G401.6 (cell line): ENCODE measurements at regions not wholly inside any gene's neighbourhood (a gene's known extent, or its start where the extent isn't known, plus 50 kb on each side); places are given as distances from the start of the nearest gene placed in this dataset.

ENCODE experiments used
- FAIRE-seq: peaks from 2 replicates; lab custom pipeline; 2012; peaks lifted over from hg19 to GRCh38; lab: Jason Lieb, UNC

DNA sequence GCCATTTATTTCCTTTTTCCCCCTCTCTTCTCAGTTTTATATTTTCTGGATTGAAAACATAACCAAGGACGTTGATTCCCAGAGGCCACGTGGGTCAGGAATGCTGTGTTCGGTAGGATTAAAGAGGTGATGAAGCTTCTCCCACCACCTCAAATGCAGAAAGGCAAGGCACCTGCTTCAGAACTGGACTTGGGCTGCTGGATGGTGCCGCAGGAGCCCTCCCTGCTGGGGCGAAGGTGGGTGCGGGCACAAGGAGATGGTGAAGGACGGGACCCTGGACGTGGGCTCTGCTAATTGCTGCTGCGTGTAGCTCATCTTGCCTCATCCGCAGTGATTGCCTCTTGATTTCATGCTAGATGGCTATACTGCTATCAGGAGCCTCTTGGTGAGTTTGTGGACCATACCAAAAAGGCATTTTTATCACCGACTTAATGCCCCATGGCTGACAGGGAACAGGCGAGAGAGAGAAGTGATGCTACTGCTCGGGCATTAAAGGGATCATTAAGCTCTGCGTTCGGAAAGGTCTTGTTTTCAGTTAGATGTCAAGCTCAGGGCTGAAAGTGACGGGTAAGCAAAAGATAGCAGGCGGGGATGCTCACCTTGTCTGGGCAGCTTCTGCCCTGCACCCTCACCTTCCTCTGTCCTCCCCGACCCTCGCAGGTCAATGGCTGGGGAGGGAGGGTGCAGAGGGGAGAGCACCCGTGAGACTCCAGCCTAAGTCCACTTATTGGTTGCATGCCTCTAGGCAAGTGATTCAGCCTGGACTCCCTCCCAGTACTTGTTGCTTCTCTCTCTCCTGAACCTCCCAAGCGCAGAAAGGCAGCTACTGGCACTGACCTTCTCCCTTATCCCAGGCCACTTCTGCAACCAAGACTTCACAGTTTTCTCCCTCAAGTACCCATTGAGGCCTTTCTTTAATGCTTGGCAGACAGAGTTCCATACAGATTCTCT lies 71.6 kb upstream of the FSTL4 start:
- FAIRE-seq, result no peak

DNA sequence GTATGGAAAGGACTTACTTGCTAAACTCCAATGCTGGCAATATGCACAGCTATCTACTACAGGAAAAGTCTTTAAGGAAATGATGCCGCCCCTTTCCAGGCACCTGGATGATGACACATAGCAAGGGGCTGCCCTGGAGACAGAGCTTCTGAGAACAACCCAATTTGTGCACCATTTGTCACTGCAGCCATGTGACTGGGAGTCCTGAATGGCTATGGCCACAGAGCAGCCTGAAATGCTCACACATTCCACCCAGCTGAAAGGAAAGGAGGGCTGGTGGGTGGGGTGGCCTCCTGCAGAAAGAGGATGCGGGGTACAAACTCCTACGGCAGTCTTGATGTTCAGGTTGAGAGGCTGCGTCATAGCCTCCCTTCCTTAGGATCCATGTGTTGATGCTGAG lies 70.1 kb upstream of the FSTL4 start:
- no peak for FAIRE-seq

DNA sequence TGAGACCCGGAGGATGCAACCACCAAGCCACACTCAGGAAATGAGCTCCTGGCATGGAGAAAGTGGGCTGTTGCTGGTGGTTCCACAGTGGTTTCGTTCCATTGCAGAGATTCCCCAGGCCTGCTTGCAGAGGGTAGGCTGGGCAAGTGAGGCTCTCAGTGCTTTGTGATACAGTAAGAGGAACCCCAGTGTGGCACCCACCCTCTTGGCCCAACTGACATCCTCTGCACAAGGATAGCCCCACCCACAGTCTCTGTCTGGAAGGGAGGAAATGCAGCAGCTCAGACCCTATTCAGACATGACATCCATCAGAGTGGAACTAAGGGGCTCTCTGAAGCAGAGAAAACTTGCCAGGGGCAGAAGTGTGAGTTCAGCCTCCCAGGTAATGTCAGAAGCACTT lies 69.6 kb upstream of the FSTL4 start:
- no peak for FAIRE-seq

DNA sequence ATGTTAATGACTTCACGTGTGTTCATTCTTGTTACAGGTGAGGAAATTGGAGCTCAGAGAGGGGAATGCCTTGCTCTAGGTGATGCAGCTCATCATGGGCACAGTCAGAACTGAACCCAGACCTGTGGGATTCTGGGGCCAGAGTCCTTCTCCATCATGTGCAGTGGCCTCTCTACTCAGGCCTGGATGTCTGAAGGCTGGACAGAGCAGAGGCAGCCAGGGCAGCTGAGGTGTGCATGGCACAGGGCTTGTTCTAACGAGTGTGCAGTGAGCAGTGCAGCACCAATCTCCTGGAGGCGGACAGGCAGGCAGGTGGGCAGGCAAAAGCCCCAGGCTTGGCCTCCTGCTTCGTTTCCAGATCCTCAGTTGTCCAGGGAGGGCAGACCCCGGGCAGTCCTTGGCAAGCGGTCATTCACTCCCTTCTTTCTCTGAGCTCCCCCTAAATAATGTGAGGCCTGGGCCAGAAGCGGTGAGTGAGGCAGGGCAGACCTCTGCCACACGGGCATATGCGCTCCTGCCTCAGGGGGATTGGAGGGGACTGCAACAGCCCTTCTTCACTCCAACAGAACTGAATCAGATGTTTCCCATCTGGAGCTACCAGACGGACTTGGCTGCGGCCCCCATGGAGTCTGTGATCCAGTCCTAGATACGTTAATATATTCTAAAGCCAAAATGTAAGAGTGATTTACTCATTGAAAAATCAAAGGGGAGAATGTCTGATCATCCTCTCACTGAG lies 68.7 kb upstream of the FSTL4 start:
- FAIRE-seq, result no peak

DNA sequence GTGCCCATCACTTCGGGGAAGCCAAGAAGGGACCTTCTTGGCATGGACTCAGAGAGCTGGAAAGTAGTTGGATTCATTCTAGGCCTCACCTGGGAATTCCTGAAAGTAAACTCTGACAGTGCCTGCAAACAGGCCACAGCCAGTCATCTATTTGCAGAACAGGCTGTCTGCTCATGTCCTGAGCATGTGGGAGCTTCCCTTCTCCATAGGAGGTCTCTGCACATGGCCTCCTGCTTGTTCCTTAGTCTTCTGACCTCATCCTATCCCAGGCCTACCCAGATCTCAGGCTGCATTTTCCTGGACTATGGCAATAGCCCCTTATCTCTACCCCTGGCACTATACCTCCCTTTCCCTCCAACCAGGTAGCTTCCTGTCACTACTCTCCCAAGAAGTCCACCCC lies 67.2 kb upstream of the FSTL4 start:
- no peak for FAIRE-seq

DNA sequence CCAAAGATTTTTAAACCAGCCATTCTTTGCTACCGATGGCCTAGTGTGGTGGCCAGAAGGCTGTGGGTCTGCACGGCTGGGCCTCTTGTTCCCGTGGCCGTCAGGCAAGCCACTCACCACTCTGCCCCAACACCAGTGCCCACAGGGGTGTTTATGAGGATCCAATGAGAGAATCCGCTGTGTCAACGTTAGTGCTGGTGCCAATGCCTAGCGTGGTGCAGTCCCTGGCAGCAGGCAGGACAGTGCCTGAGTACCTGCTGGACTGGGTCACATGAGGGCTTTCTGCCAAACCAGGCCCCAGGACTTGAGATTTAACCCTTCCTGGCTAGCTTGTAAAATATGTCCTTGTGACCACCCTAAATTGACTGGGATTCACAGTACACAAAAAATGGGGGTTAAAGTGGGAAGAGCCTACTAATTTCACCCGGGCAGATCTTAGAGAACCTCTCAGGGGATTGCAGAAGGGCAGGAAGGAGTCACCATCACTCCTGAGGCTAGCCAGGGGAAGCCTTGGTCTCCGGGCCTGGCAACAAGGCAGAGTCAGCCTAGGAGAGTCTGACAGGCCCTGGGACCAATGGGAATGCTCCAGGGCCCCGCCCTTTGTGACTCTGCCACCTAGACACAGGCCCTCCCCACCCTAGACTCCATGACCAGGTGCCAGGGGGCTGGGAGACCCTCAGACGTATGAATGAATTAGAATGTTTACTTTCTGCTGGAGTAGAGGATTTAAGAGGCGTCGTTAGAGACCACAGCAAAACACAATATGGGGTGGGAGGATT lies 63.2 kb upstream of the FSTL4 start:
- no peak for FAIRE-seq

DNA sequence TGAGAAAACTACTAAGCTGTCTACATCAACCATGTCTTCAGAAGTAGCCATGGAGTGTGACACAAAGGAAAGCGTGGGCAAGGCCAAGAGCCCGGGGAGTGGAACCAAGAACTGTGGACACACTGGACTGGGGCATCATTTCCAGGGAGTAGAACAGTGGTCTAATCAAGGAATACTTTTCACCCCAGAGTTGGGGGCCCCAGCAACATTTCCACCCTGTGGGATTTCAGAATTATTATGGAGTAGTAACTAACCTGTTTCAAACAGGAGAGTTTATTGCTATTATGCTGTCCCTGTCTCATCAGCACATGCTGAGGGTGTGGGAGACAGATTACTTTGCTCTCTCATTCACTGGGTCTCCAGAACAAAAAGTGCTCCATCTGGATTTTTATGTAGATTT lies 58.0 kb upstream of the FSTL4 start:
- no peak for FAIRE-seq

DNA sequence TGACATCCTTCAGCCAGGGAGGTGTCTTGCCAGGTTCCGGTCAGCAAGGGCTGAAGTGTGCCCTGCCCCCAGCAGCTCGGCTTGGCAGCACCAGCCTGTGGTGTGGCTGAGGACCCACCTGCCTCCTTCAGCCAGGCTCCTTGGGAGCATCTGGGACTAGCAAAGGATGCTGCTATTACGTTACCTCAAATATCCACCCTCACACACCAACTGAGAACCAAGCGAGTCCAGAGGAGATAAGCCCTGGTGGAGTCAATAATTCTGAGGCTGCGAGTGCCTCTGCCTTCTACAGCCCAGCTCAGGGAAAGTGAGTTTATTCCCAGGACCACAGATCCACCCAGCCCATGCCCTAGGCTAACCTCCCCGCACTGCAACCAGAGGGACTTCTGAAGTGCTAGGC lies 57.1 kb upstream of the FSTL4 start:
- FAIRE-seq, result no peak

DNA sequence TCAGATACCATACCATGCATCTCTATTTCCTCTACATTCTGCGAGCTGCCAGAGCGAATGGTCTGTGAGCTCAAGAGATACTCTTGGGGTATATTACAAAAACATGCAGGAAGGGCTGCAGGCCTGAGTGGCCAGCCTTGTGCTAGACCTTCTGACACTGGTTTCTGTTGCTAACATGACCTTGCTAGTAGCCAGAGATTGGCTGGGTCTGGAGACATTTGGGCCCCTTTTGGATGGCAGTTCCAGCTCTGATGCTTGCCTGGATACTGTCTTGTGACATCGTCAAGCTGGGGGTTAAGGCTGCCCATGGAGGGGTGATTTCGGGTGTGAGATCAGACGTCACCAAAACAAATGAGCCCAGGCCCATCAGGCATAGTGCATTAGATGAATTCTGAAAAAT lies 56.1 kb upstream of the FSTL4 start:
- no peak for FAIRE-seq

DNA sequence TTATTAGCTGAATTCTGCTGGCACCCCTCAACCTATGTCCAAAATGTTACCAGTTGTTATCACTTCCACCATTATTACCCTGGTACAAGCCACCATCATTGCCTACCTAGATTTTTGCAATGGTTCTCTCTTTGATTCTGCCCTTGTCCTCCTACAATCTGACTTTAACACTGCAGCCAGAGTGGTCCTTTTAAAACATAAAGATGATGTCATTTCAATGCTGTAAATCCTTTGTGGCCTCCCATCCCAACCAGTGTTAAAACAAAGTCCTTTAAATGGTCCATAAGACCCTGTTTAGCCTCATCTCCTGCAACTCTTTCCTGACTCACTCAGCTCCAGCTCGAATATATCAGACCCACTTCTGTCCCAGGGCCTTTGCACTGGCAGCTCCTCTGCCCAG lies 54.9 kb upstream of the FSTL4 start:
- no peak for FAIRE-seq

DNA sequence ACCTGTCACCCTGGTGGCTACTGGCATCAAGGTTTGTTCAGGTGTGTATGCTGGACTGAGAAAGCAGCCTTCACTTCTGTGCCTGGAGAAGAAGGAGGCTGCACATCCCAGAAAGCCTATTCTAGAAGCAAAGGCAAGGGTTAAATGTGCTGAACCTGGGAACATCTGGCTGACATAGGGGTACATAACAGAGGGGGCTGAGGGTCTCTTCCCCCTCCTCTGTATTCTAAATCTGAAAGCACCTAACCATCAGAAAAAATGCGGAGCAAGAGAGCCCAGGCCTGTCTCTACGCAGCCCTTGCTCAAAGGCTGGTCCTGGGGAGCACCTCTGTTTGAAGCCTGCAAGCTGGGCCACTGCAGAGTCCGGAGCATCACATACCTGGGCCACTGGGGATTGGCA lies 53.2 kb upstream of the FSTL4 start:
- FAIRE-seq, result no peak

DNA sequence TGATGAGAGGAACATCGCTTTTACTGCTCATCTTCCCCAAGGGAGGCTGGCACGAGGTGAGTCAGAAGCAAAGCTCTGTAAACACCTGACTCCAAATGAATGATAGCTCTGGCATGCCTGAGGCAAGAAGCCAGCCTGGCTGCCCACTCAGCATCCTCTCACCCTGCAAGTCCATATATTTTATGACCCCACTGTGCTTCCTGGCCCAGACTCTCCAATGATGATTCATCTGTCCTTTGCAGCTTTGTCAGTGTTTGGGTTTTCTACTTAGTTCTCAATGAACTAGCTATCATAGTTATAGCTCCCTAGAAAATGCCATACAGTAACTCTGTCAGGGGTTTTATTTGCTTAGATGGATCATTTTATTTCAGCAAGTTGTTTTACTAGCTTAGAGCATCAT lies 52.1 kb upstream of the FSTL4 start:
- FAIRE-seq, result no peak

DNA sequence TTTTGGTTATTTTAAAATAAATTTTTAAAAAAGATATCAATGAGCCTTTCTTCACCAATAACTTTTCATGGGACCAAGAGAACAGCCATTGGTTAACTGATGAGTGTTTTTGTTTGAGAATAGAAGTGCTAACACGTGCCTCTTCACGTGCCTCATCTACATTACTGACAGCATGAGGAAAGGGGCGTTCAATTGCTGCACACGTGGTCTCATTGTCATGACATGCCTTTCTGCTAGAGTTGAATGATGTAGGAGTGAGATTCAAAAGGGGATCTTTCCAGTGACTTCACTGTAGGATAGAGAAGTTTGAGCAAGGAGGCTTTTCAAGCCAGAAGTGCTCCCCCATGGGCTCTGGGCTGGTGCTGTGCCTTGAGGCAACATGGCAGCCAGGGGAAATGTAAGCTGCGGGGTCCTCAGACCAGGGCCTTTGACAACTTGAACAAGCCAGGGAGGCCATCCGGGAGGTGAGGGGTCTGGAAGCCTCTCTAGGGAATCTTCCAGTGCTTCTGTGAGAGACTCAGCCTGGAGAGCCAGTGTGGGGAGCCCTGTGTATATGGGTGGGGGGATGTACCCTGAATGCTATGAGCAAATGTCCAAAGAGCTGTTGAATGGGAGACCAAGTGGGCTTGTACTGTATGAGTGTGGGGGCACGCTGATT lies 51.2 kb upstream of the FSTL4 start:
- no peak for FAIRE-seq

DNA sequence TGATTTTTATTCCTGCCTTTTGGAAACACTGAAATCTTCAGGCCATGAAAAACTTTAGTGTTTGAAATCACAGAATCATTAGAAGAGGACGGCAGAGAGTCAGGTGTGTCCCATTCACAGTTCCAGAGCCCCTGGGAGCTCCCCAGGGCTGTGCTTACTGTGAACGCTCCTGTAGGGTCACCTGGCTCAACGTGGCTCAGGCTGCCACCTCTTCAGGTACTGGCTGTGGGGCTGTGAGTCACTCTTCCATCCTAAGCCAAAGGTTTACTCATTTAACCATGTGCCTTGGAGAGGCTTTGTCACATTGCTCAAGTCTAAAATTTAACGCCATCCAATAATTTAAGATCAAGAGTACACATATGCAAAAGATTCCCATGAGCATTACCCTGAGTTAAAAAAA lies 50.2 kb upstream of the FSTL4 start:
- no peak for FAIRE-seq
